ENCODE measurements at regions not wholly inside any gene's neighbourhood (a gene's known extent, or its start where the extent isn't known, plus 50 kb on each side); places are given as distances from the start of the nearest gene placed in this dataset.

DNA sequence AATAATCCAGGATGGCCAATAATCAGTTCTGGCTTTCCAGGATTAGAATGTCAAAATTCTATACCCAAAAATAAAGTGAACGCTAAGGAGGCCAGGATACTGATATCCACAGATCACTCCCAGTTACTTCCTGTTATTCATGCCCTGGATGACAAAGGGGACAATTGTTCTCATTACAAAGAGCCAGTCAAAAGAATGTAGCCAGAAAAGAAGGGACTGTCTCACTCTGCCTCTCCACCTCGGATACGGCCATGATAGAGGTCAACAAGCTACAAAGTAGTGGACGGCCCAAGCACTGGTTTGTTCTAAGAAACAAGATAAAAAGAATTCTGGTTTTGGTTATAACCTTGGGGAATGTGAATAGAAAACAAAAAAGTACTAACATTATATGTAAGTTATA lies 116.1 kb upstream of the ATF7IP start:
- peaks cover 14% of the 10 kb centered on the region for H3K4me1 Mint-ChIP-seq
- H3K9me3 Mint-ChIP-seq = no peaks in the 10 kb centered on the region
- H3K36me3 Mint-ChIP-seq = peaks cover 2% of the 10 kb centered on the region
- no peaks in the 10 kb centered on the region for H3K27me3 Mint-ChIP-seq
- no peak overlapping the region for H3K27ac Mint-ChIP-seq
- no peak overlapping the region for H3K4me3 Mint-ChIP-seq

DNA sequence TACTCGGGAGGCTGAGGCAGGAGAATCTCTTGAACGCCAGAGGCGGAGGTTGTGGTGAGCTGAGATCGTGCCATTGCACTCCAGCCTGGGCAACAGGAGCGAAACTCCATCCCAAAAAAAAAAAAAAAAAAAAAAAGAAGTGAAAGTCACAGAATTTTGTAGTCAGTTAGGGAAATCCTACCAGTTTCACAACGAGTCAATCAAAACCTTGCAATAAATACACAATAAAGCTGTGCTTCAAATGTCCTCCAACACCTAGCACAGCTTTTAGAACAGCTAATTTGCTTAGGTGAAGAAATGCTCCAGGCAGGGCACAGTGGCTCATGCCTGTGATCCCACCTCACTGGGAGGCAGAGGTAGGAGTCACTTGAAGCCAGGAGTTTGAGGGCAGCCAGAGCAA lies 112.8 kb upstream of the ATF7IP start:
- Mint-ChIP-seq H3K9me3 (no peaks in the 10 kb centered on the region), H3K4me1 (peaks cover 44% of the 10 kb centered on the region), H3K36me3 (no peaks in the 10 kb centered on the region), H3K27ac (no peak overlapping the region), H3K4me3 (no peak overlapping the region), H3K27me3 (no peaks in the 10 kb centered on the region)

DNA sequence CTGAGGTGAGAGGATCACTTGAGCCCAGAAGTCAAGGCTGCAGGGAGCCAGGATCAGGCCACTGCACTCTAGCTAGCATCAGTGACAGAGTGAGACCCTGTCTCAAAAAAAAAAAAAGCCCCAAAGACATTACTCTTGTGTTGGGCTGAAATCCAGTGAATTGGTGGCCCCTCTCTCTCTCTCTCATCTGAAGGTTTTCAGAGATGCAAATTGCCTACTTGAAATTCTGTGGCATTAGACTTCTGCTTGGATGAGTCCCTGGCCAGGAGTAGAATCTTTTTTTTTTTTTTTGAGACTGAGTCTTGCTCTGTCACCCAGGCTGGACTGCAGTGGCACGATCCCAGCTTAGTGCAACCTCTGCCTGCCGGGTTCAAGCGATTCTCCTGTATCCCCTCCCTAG lies 112.0 kb upstream of the ATF7IP start:
- H3K4me3 Mint-ChIP-seq = no peak overlapping the region
- peaks cover 52% of the 10 kb centered on the region for H3K4me1 Mint-ChIP-seq
- H3K9me3 Mint-ChIP-seq = no peaks in the 10 kb centered on the region
- H3K27me3 Mint-ChIP-seq = no peaks in the 10 kb centered on the region
- no peak overlapping the region for H3K27ac Mint-ChIP-seq
- H3K36me3 Mint-ChIP-seq = peaks cover 2% of the 10 kb centered on the region

DNA sequence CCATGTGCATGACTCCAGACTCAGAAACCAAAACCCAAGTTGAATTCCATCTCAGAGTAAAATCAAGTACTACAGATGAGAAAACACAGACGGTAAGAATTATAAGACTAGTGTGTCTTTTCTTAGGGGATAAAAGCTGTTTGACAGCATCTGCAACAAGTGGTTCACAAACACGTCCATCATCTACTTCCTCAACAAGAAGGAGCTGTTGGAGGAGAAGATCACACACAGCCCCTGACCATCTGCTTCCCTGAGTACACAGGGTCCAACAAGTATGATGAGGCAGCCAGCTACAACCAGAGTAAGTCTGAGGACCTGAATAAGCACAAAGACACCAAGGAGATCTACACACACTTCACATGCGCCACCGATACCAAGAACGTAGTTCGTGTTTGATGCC lies 110.7 kb upstream of the ATF7IP start:
- Mint-ChIP-seq H3K36me3 (peaks cover 2% of the 10 kb centered on the region), H3K27me3 (no peaks in the 10 kb centered on the region), H3K27ac (peak overlapping the region; percentile 33), H3K4me1 (peaks cover 60% of the 10 kb centered on the region), H3K9me3 (peaks cover 4% of the 10 kb centered on the region), H3K4me3 (no peak overlapping the region)

DNA sequence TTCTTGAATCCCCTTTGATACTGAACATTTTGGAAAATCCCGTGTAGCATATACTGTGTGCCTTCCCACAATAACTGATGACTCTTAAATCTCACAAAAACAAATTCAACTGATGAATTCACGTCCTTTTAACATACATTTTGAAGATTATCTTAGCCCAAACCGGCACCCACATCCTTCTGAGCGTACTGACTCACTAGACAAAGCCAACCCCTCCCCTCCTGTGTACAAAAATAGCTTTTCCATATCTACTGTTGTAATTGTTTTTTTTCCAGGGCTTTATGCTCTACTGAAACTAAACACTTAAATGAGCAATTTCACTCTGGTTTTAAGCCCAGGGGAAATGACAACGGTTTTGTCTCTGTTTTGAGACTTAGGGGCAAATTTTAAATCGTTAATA lies 109.4 kb upstream of the ATF7IP start:
- Mint-ChIP-seq H3K4me1 (peaks cover 60% of the 10 kb centered on the region), H3K27ac (peak overlapping the region; percentile 96), H3K27me3 (no peaks in the 10 kb centered on the region), H3K36me3 (peaks cover 2% of the 10 kb centered on the region), H3K9me3 (peaks cover 4% of the 10 kb centered on the region), H3K4me3 (peak overlapping the region; percentile 68)

DNA sequence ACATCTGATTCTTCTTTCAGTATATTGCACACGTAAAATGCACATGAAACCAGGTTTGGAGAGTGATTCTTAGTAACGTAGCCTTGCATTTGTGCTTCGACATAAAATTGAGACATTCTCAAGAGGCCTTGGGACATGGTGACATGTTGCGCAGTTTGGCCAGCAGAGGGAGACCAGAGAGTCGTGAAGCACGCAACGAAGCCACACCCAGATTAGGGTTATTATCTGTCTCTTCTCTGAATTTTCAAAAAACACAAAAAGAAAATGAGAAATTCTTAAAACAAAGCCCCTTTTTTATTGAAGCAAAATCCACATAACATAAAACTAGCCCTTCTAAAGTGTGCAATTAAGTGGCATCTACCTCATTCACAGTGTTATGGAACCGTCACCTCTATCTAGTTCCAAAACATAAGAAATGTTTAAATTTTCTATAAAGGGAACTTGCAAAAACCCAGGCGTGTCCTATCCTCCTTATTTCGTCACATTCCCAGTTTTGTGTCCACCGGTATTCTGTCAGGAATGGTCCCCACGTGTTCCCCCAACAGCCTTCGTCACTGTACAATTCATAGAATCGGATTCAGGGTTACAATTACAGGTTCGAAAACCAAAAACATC lies 108.8 kb upstream of the ATF7IP start:
- peaks cover 2% of the 10 kb centered on the region for H3K36me3 Mint-ChIP-seq
- peaks cover 4% of the 10 kb centered on the region for H3K9me3 Mint-ChIP-seq
- H3K27ac Mint-ChIP-seq = peak overlapping the region; percentile 96
- H3K4me1 Mint-ChIP-seq = peaks cover 55% of the 10 kb centered on the region
- H3K4me3 Mint-ChIP-seq = peak overlapping the region; percentile 68
- no peaks in the 10 kb centered on the region for H3K27me3 Mint-ChIP-seq

DNA sequence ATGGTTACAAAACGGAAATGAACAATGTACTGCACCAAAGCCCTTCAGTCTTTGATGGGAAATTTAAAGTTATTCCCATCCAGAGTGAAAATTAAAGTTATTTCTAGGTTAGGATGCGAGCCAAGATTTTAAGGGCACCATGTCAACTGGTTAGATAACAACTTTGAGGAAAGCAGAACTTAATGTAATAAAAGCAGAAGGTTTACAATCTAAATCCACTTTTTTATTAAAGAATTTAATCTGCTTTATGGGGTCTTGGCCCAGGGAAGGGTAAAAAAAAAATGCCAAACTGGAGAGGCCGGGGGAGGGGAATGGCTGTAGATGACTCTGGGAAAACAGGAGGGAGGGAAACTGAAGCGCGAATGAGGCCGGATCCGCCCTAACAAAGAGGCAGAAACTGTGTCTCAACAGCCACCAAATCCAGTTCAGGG lies 108.2 kb upstream of the ATF7IP start:
- Mint-ChIP-seq H3K4me1 (peaks cover 55% of the 10 kb centered on the region), H3K4me3 (peak overlapping the region; percentile 77), H3K27ac (peak overlapping the region; percentile 96), H3K9me3 (peaks cover 4% of the 10 kb centered on the region), H3K27me3 (no peaks in the 10 kb centered on the region), H3K36me3 (peaks cover 2% of the 10 kb centered on the region)

DNA sequence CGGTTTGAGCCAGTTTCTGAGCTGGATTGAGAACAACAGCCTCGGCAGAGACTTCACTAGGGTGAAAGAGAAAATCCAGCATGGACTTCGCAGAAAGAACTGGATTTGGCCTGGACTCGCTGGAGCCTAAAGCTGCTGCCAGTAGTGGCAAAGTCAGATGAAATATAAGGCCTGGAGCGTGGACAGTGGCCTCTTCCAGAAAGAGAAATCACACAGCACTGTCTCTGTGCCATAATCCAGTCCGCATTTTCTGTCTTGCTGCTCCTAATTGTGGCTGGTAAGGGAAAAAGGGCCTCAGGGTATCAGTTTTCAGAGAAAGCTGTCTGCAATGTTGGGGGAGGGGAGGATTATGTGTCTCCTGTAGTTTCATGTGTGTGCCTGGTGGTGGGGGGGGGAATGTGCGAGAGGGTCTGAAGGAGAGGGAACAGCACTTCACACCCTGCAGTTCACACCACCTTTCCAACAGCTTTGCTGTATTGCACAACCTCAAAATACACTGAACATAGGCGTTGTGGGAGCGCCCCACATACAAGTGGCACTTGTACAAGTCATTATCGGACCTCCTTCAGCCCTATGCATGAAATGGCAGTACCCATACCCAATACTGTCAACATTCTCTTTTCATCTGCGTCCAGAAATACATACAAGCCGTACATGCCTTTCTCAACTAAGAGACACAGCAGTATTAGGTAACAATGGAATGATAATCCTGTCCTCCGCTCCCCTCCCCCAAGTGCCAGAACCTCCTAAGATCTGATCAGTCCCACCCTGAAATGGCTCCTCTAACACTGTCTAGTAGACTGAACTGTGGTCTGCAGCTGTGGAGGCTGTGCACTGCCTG lies 107.5 kb upstream of the ATF7IP start:
- H3K4me1 Mint-ChIP-seq = peaks cover 58% of the 10 kb centered on the region
- peak overlapping the region; percentile 96 for H3K27ac Mint-ChIP-seq
- peaks cover 4% of the 10 kb centered on the region for H3K9me3 Mint-ChIP-seq
- H3K27me3 Mint-ChIP-seq = no peaks in the 10 kb centered on the region
- H3K4me3 Mint-ChIP-seq = peak overlapping the region; percentile 77
- peaks cover 2% of the 10 kb centered on the region for H3K36me3 Mint-ChIP-seq

DNA sequence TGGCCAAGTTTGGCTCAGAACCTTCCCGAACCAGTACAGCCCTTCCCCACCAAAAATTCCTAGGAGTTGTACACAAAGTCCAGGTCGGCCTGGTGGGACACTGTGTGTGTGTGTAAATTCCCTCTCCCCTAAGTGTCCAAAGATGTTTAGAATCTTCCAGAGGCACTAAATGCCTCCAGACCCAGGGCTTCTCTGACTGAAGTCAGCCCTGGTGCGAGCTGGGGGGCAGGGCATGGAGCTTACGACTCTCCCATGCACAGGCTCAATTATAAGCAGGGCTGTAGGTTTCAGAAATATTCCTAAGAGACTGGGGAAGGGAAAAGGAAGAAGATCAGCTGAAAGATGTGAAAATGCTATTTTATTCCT lies 106.9 kb upstream of the ATF7IP start:
- H3K9me3 Mint-ChIP-seq = peaks cover 4% of the 10 kb centered on the region
- H3K4me3 Mint-ChIP-seq = no peak overlapping the region
- H3K27ac Mint-ChIP-seq = peak overlapping the region; percentile 96
- H3K4me1 Mint-ChIP-seq = peaks cover 58% of the 10 kb centered on the region
- H3K36me3 Mint-ChIP-seq = peaks cover 2% of the 10 kb centered on the region
- H3K27me3 Mint-ChIP-seq = no peaks in the 10 kb centered on the region

DNA sequence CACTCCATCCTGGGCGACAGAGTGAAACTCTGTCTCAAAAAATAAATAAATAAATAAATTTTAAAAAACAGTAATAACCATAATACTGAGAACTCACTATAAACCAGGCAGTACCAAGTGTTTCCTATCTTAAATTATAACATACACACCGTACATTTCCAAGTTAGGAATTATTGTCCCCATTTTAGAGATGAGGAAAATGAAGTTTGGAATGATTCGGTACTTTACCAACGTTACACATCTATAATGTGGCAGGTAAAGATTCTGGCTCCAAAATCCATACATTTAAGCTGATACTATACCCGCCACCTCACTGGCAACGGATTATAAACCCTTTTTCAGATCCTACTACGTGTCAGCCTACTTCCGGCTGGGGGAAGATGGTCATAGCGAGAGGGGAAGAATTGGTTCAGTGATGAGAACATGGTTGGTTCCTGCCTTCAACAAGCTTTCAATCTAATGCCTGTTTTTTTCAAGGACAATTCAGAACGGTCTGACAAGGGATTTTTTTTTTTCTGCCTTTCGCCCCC lies 105.9 kb upstream of the ATF7IP start:
- peaks cover 61% of the 10 kb centered on the region for H3K4me1 Mint-ChIP-seq
- H3K4me3 Mint-ChIP-seq = no peak overlapping the region
- peaks cover 2% of the 10 kb centered on the region for H3K36me3 Mint-ChIP-seq
- no peaks in the 10 kb centered on the region for H3K27me3 Mint-ChIP-seq
- peaks cover 4% of the 10 kb centered on the region for H3K9me3 Mint-ChIP-seq
- no peak overlapping the region for H3K27ac Mint-ChIP-seq

DNA sequence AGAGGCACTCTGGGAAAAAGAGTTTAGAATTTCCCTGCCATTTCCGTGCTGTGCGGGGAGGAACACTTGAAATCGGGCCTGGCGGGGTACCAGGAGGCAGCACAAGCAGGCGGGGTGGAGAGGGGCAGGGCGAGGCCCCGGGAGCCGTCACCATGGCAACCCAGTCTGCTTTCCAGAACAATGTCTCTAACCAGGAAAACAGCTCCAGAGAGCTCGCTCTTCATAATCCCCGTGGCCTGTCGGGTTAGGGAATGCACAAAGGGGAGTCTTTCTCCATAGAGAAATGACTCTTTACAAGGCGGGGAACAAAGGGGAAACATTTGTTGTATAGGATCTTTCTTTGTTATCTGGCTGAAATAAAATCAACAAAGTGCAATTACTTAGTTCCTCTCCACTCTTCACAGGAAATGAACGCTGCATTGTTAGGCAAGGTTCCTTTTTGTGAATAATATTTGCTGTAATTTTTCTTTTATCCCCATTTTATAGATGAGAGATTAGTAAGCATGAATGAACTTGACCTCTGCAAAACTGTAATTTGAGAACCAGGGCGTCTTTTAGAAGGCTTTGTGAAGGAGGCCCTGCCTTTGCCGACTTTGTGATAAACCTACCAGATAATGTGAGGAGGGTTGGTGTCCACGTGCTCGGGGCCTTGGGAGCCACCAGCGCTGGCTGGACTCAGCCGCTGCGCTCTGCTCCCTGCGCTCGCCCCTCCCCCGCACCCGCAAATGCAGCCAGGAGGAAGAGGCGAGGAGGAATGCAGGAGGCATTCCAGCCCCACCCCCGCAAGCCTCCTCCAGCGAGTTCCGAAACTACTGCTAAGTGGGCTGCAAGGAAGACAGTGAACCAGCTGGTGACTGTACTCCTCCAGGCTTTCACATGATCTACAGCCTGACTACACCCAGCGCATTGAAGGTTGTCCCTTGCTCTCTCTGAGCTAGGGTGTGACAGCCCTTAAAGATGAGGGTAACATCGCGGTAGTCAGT lies 105.2 kb upstream of the ATF7IP start:
- no peaks in the 10 kb centered on the region for H3K27me3 Mint-ChIP-seq
- H3K36me3 Mint-ChIP-seq = peaks cover 2% of the 10 kb centered on the region
- peaks cover 4% of the 10 kb centered on the region for H3K9me3 Mint-ChIP-seq
- H3K4me3 Mint-ChIP-seq = no peak overlapping the region
- peaks cover 53% of the 10 kb centered on the region for H3K4me1 Mint-ChIP-seq
- no peak overlapping the region for H3K27ac Mint-ChIP-seq

DNA sequence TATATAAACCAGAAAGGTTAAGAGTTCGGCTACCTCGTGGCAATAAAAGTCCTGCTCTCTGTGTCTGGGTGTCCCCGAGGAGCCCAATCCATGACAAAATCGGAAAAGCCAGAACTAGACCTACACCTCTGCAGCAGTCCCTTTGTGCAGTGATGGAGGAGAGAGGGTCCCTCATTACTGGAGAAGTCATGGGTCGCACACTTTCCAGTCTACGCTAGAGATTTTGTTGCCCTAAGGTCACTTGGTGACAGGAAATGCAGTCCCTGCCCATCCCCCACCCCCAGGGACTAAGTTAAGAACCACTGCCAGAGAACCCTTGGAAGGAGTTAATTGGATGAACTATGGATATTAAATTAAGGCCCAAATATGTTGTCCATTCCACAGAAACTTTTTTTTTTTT lies 104.4 kb upstream of the ATF7IP start:
- H3K27me3 Mint-ChIP-seq = no peaks in the 10 kb centered on the region
- peaks cover 2% of the 10 kb centered on the region for H3K36me3 Mint-ChIP-seq
- no peak overlapping the region for H3K4me3 Mint-ChIP-seq
- H3K27ac Mint-ChIP-seq = no peak overlapping the region
- H3K4me1 Mint-ChIP-seq = peaks cover 45% of the 10 kb centered on the region
- H3K9me3 Mint-ChIP-seq = peaks cover 4% of the 10 kb centered on the region

DNA sequence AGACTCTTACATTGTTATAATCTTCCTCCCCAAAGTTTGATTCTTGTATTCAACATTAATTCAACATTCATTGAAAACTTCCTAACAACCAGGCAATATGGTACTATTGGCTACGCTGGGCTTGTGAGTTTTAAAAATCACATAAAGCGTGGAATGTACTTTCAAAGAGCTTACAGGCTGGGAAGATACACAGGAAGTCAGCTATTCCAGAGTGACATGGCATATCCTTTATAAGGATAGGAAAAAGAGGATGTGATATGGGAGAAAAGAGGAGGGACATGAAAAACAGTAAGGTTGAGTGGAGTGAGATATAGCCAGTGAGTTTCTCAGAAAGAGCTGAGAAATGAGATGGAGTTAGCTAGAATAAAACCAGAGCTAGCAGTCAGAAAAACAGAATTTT lies 103.6 kb upstream of the ATF7IP start:
- Mint-ChIP-seq H3K9me3 (peaks cover 4% of the 10 kb centered on the region), H3K36me3 (peaks cover 2% of the 10 kb centered on the region), H3K4me3 (no peak overlapping the region), H3K4me1 (peaks cover 38% of the 10 kb centered on the region), H3K27ac (peak overlapping the region; percentile 18), H3K27me3 (no peaks in the 10 kb centered on the region)

DNA sequence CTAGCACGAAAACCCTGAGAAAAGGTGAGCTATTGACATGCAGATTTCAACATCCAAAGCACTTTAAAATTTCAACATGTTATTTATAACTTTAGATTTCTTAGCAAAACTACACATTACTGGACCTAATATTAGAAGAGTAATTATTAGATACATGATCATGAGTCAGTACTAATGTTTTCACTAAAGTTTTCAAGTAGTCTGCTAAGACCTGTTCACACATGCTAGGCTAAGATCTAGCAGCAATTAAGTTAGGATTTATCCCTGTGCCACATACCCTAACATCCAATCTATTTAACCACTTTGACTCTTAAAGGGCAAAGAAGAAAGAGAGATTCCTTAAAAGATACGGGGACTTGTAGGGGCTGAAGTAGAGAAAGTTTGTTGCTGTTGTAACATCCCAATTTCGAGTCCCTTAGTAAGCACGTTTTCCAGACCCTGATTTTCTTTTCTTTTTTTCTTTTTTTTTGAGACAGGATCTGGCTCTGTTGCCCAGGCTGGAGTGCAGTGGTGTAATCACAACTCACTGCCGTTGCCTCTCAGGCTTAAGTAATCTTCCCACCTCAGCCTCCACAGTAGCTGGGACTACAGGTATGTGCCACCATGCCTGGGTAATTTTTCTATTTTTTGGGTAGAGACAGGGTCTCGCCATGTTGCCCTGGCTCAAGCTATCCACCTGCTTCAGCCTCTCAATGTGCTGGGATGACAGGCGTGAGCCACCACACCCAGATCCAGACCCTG lies 102.5 kb upstream of the ATF7IP start:
- Mint-ChIP-seq H3K4me1 (peaks cover 27% of the 10 kb centered on the region), H3K4me3 (no peak overlapping the region), H3K36me3 (no peaks in the 10 kb centered on the region), H3K9me3 (peaks cover 4% of the 10 kb centered on the region), H3K27me3 (no peaks in the 10 kb centered on the region), H3K27ac (no peak overlapping the region)

DNA sequence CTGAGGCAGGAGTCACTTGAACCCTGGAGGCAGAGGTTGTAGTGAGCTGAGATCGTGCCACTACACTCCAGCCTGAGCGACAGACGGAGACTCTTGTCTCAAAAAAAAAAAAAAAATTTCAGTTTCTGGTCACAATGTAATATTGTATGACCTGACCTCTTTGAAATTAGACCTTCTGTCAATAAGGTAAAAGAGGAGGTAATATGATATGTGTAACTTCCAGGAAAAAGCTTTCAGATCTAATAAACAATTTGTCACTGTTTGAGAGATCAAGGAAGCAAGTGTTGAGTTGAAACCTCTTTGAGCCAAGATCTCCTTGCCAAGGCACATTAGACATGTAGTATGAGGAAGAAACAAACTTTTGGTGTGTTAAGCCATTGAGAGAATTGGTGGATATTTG lies 101.7 kb upstream of the ATF7IP start:
- H3K9me3 Mint-ChIP-seq = peaks cover 3% of the 10 kb centered on the region
- no peak overlapping the region for H3K27ac Mint-ChIP-seq
- peaks cover 19% of the 10 kb centered on the region for H3K4me1 Mint-ChIP-seq
- no peaks in the 10 kb centered on the region for H3K27me3 Mint-ChIP-seq
- H3K36me3 Mint-ChIP-seq = no peaks in the 10 kb centered on the region
- H3K4me3 Mint-ChIP-seq = no peak overlapping the region

Measured in activated naive CD4-positive, alpha-beta T cell treated with anti-CD3 and anti-CD28 coated beads, Interleukin-2, amount 50 U/mL, for 24 hours (primary cell).